ENCODE measurements at regions not wholly inside any gene's neighbourhood (a gene's known extent, or its start where the extent isn't known, plus 50 kb on each side); places are given as distances from the start of the nearest gene placed in this dataset.

GRCh38 chr18:4842287-4842686, 354.8 kb downstream of the AKAIN1 start:
- no peak for TF ChIP-seq CTCF (IDR thresholded peaks at IDR 0.05)
- no peak for TF ChIP-seq POLR2A (IDR thresholded peaks at IDR 0.05)
